ENCODE measurements at regions not wholly inside any gene's neighbourhood (a gene's known extent, or its start where the extent isn't known, plus 50 kb on each side); places are given as distances from the start of the nearest gene placed in this dataset.

DNA sequence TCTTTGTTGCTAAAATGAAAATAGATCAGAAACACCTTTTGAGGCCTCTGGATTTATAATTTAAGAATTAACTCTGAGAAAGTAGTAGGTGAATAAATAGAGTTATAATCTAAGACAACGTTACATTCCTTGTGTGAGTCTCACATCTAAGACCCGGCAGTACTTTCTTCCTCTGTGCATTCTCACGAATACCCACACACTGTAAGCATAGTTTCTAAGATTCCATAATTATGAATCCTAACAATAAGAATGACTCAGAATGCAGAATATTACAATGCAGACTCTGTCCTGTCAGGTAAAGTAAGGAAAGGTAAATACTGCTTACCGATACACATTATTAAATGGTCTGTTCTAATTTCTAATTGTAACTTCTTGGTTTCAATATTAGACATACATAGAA, 257.7 kb upstream of the CNTN6 start:
- Histone ChIP-seq H3K27ac (ENCODE audit: low read length) (no peak overlapping the region), H3K4me1 (ENCODE audit: control insufficient read depth, insufficient read depth, low read length) (no peaks in the 10 kb centered on the region), H3K9me3 (ENCODE audit: control insufficient read depth, insufficient read depth, low read depth, low read length) (no peaks in the 10 kb centered on the region), H3K27me3 (ENCODE audit: control insufficient read depth, insufficient read depth, low read length) (no peaks in the 10 kb centered on the region), H3K4me3 (ENCODE audit: low read depth in 2 of 2, low read length in 2 of 2) (no peak overlapping the region), H3K36me3 (ENCODE audit: control insufficient read depth, insufficient read depth, low read length) (no peaks in the 10 kb centered on the region)
- intact Hi-C loops (cut with micrococcal nuclease; ENCODE audit: unreplicated experiment), result no loop called here
- in situ Hi-C loops (cut with HindIII; ENCODE audit: low pct_unique_long_range_greater_than_20kb, low sequenced_read_pairs), result no loop called here
- TF ChIP-seq TCF7L2 (IDR thresholded peaks at IDR 0.05; ENCODE audit: low read depth, low read length), result no peak
- TF ChIP-seq, protein P1, sequence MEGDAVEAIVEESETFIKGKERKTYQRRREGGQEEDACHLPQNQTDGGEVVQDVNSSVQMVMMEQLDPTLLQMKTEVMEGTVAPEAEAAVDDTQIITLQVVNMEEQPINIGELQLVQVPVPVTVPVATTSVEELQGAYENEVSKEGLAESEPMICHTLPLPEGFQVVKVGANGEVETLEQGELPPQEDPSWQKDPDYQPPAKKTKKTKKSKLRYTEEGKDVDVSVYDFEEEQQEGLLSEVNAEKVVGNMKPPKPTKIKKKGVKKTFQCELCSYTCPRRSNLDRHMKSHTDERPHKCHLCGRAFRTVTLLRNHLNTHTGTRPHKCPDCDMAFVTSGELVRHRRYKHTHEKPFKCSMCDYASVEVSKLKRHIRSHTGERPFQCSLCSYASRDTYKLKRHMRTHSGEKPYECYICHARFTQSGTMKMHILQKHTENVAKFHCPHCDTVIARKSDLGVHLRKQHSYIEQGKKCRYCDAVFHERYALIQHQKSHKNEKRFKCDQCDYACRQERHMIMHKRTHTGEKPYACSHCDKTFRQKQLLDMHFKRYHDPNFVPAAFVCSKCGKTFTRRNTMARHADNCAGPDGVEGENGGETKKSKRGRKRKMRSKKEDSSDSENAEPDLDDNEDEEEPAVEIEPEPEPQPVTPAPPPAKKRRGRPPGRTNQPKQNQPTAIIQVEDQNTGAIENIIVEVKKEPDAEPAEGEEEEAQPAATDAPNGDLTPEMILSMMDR (IDR thresholded peaks at IDR 0.05), result no peak
- TF ChIP-seq, protein P2, sequence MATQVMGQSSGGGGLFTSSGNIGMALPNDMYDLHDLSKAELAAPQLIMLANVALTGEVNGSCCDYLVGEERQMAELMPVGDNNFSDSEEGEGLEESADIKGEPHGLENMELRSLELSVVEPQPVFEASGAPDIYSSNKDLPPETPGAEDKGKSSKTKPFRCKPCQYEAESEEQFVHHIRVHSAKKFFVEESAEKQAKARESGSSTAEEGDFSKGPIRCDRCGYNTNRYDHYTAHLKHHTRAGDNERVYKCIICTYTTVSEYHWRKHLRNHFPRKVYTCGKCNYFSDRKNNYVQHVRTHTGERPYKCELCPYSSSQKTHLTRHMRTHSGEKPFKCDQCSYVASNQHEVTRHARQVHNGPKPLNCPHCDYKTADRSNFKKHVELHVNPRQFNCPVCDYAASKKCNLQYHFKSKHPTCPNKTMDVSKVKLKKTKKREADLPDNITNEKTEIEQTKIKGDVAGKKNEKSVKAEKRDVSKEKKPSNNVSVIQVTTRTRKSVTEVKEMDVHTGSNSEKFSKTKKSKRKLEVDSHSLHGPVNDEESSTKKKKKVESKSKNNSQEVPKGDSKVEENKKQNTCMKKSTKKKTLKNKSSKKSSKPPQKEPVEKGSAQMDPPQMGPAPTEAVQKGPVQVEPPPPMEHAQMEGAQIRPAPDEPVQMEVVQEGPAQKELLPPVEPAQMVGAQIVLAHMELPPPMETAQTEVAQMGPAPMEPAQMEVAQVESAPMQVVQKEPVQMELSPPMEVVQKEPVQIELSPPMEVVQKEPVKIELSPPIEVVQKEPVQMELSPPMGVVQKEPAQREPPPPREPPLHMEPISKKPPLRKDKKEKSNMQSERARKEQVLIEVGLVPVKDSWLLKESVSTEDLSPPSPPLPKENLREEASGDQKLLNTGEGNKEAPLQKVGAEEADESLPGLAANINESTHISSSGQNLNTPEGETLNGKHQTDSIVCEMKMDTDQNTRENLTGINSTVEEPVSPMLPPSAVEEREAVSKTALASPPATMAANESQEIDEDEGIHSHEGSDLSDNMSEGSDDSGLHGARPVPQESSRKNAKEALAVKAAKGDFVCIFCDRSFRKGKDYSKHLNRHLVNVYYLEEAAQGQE (IDR thresholded peaks at IDR 0.05; ENCODE audit: insufficient read depth in 1 of 2, low read depth in 2 of 2, low read length in 1 of 2), result no peak
- no peak for TF ChIP-seq POLR2AphosphoS5 (IDR thresholded peaks at IDR 0.05; ENCODE audit: low read depth, low read length)
- TF ChIP-seq SIN3A (IDR thresholded peaks at IDR 0.05; ENCODE audit: borderline replicate concordance, insufficient read depth, low read depth, low read length), result no peak
- ChIA-PET CTCF (no interaction called here), POLR2A (no interaction called here)
- BruUV-seq (replicated peaks), result no TSS peak
- DNase-seq (ENCODE audit: low read depth, low spot score), result no peak
- no peak for ATAC-seq

DNA sequence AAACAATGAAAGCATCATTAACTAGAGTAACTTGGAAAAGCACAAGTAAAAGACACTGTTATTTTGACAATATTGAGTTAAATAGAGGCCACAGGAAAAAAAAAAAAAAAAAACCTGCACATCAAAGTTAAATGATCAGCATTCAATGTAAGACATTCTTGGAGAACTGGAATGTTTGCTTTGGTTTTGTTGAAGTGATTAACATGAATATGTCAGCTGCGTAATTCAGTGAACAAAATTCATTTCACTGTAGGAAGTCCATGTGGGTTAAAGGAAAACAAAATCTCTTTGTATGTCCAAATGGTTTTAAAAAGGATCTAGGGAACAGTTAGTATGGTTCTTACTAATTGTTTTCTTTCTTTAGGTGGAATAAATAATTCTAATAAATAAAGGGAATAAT, 252.8 kb upstream of the CNTN6 start:
- Histone ChIP-seq H3K9me3 (ENCODE audit: control insufficient read depth, insufficient read depth, low read depth, low read length) (no peaks in the 10 kb centered on the region), H3K4me1 (ENCODE audit: control insufficient read depth, insufficient read depth, low read length) (no peaks in the 10 kb centered on the region), H3K4me3 (ENCODE audit: low read depth in 2 of 2, low read length in 2 of 2) (no peak overlapping the region), H3K27ac (ENCODE audit: low read length) (no peak overlapping the region), H3K36me3 (ENCODE audit: control insufficient read depth, insufficient read depth, low read length) (no peaks in the 10 kb centered on the region), H3K27me3 (ENCODE audit: control insufficient read depth, insufficient read depth, low read length) (no peaks in the 10 kb centered on the region)
- in situ Hi-C loops (cut with HindIII; ENCODE audit: low pct_unique_long_range_greater_than_20kb, low sequenced_read_pairs), result no loop called here
- DNase-seq (ENCODE audit: low read depth, low spot score) (no peak), ATAC-seq (no peak)
- CTCF ChIA-PET, result no interaction called here
- no peak for TF ChIP-seq POLR2AphosphoS5 (IDR thresholded peaks at IDR 0.05; ENCODE audit: low read depth, low read length)
- TF ChIP-seq, protein P1 (IDR thresholded peaks at IDR 0.05), result no peak
- TF ChIP-seq, protein P2 (IDR thresholded peaks at IDR 0.05; ENCODE audit: insufficient read depth in 1 of 2, low read depth in 2 of 2, low read length in 1 of 2), result no peak
- TF ChIP-seq TCF7L2 (IDR thresholded peaks at IDR 0.05; ENCODE audit: low read depth, low read length), result no peak
- no peak for TF ChIP-seq SIN3A (IDR thresholded peaks at IDR 0.05; ENCODE audit: borderline replicate concordance, insufficient read depth, low read depth, low read length)
- BruUV-seq (replicated peaks), result no TSS peak
- POLR2A ChIA-PET, result no interaction called here
- intact Hi-C loops (cut with micrococcal nuclease; ENCODE audit: unreplicated experiment), result no loop called here
